ENCODE measurements at regions not wholly inside any gene's neighbourhood (a gene's known extent, or its start where the extent isn't known, plus 50 kb on each side); places are given as distances from the start of the nearest gene placed in this dataset.

DNA sequence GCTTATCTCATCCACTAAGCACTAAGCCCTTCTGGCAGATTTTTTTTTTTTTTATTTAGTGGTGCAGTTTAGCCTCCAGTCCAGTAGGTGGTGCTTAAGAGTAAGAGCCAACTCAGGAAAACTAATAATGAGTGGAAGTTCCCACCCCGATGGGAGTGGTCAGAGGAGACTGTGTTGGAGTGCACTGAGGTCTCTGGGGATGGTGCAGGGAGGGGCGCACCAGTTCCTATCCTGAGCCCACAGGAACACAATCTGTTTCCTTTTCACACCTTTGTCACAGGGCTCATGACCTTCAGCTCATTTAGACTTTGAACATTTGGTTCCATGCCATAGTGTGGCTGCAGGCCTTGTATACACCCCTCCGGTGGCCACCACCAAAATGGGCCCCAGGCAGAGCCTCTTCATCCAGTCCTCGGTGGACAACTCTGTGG, 367.4 kb downstream of the SPRY2 start:
- intact Hi-C loops (cut with micrococcal nuclease) = no loop called here
- TF ChIP-seq, protein P1, sequence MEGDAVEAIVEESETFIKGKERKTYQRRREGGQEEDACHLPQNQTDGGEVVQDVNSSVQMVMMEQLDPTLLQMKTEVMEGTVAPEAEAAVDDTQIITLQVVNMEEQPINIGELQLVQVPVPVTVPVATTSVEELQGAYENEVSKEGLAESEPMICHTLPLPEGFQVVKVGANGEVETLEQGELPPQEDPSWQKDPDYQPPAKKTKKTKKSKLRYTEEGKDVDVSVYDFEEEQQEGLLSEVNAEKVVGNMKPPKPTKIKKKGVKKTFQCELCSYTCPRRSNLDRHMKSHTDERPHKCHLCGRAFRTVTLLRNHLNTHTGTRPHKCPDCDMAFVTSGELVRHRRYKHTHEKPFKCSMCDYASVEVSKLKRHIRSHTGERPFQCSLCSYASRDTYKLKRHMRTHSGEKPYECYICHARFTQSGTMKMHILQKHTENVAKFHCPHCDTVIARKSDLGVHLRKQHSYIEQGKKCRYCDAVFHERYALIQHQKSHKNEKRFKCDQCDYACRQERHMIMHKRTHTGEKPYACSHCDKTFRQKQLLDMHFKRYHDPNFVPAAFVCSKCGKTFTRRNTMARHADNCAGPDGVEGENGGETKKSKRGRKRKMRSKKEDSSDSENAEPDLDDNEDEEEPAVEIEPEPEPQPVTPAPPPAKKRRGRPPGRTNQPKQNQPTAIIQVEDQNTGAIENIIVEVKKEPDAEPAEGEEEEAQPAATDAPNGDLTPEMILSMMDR (IDR thresholded peaks at IDR 0.05 in 2 of 3, conservative IDR thresholded peaks at IDR 0.05 in 1 of 3; ENCODE audit: borderline replicate concordance in 1 of 3, insufficient read depth in 1 of 3, low read depth in 2 of 3, low read length in 2 of 3) = peak in 2 of 3 experiments; percentile 51 to 57; a peak in 4 of 6 replicates
- TF ChIP-seq RAD21 (IDR thresholded peaks at IDR 0.05; ENCODE audit: low read depth) = peak; percentile 12; the same call in 1 of the 2 replicates
- TF ChIP-seq, protein P2, sequence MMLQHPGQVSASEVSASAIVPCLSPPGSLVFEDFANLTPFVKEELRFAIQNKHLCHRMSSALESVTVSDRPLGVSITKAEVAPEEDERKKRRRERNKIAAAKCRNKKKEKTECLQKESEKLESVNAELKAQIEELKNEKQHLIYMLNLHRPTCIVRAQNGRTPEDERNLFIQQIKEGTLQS (IDR thresholded peaks at IDR 0.05) = no peak
- H3K27ac ChIP-seq (ENCODE audit: low read depth, low read length) = no peak overlapping the region
- H3K4me3 ChIP-seq (replicated peaks in 1 of 2; ENCODE audit: low read depth in 1 of 2, low read length in 2 of 2) = no peak overlapping the region
- POLR2A ChIA-PET = no interaction called here
- ATAC-seq (peak; percentile 78), DNase-seq (ENCODE audit: low read depth, low spot score) (no peak)
- H2AFZ ChIP-seq (ENCODE audit: low read depth, low read length, poor library complexity, severe bottlenecking) = no peak overlapping the region
- no peaks in the 10 kb centered on the region for H4K20me1 ChIP-seq (ENCODE audit: insufficient read depth)
- peaks cover 0 to 3% of the 10 kb centered on the region in 2 experiments; a peak in 1 of 4 replicates for H3K9me3 ChIP-seq (ENCODE audit: control insufficient read depth in 1 of 2, insufficient read depth in 1 of 2, low read depth in 1 of 2, low read length in 2 of 2)
- CTCF ChIA-PET = no interaction called here
- RAD21 ChIA-PET (ENCODE audit: low non-redundant PET in 1 of 2, low total read pairs in 2 of 2, uncharacterized antibody in 2 of 2, unreplicated experiment in 2 of 2) = no interaction called here
- H3K27me3 ChIP-seq (ENCODE audit: insufficient read depth, low read length) = no peaks in the 10 kb centered on the region
- no peak overlapping the region for H3K4me2 ChIP-seq (ENCODE audit: low read length)
- no peak overlapping the region for H3K9ac ChIP-seq (ENCODE audit: low read length)
- H3K9me2 ChIP-seq (ENCODE audit: insufficient read depth) = no peaks in the 10 kb centered on the region
- H3K4me1 ChIP-seq (ENCODE audit: control insufficient read depth in 1 of 2, insufficient read depth in 2 of 2, low read length in 2 of 2) = no peaks in the 10 kb centered on the region
- no peaks in the 10 kb centered on the region for H3K36me3 ChIP-seq (ENCODE audit: control insufficient read depth in 1 of 2, insufficient read depth in 2 of 2, low read length in 2 of 2)
- H3K79me2 ChIP-seq (ENCODE audit: insufficient read depth, low read length) = no peaks in the 10 kb centered on the region
- BruUV-seq (replicated peaks) = no TSS peak

DNA sequence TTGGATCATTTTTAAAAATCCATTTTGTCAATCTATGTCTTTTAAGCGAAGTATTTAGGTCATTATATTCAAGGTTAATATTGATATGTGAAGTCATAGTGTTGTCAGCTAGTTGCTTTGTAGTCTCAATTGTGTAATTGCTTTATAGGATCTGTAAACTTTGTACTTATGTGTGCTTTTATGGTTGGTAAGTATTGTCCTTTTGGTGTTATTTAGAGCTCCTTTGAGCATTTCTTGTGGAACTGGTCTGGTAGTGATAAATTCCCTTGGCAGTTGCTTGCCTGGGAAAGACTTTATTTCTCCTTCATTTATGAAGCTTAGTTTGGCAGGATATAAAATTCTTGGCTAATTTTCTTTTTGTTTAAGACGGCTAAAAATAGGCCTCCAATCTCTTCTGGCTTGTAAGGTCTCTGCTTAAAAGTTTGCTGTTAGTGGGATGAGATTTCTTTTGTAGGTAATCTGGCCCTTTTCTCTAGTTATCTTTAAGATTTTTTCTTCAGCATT, 368.8 kb downstream of the SPRY2 start:
- ChIA-PET RAD21 (ENCODE audit: low non-redundant PET in 1 of 2, low total read pairs in 2 of 2, uncharacterized antibody in 2 of 2, unreplicated experiment in 2 of 2) (no interaction called here), CTCF (no interaction called here), POLR2A (no interaction called here)
- no peak overlapping the region for H3K4me3 ChIP-seq (replicated peaks in 1 of 2; ENCODE audit: low read depth in 1 of 2, low read length in 2 of 2)
- no peaks in the 10 kb centered on the region for H3K79me2 ChIP-seq (ENCODE audit: insufficient read depth, low read length)
- DNase-seq (ENCODE audit: low read depth, low spot score) = no peak
- ATAC-seq = no peak
- H3K4me2 ChIP-seq (ENCODE audit: low read length) = no peak overlapping the region
- no TSS peak for BruUV-seq (replicated peaks)
- no peak overlapping the region for H3K27ac ChIP-seq (ENCODE audit: low read depth, low read length)
- H2AFZ ChIP-seq (ENCODE audit: low read depth, low read length, poor library complexity, severe bottlenecking) = no peak overlapping the region
- no peaks in the 10 kb centered on the region for H3K36me3 ChIP-seq (ENCODE audit: control insufficient read depth in 1 of 2, insufficient read depth in 2 of 2, low read length in 2 of 2)
- H4K20me1 ChIP-seq (ENCODE audit: insufficient read depth) = no peaks in the 10 kb centered on the region
- intact Hi-C loops (cut with micrococcal nuclease) = no loop called here
- H3K27me3 ChIP-seq (ENCODE audit: insufficient read depth, low read length) = no peaks in the 10 kb centered on the region
- H3K9ac ChIP-seq (ENCODE audit: low read length) = no peak overlapping the region
- H3K9me3 ChIP-seq (ENCODE audit: control insufficient read depth in 1 of 2, insufficient read depth in 1 of 2, low read depth in 1 of 2, low read length in 2 of 2) = peaks cover 0 to 3% of the 10 kb centered on the region in 2 experiments; a peak in 1 of 4 replicates
- H3K4me1 ChIP-seq (ENCODE audit: control insufficient read depth in 1 of 2, insufficient read depth in 2 of 2, low read length in 2 of 2) = no peaks in the 10 kb centered on the region
- H3K9me2 ChIP-seq (ENCODE audit: insufficient read depth) = no peaks in the 10 kb centered on the region
- TF ChIP-seq, protein P1 (IDR thresholded peaks at IDR 0.05 in 2 of 3, conservative IDR thresholded peaks at IDR 0.05 in 1 of 3; ENCODE audit: borderline replicate concordance in 1 of 3, insufficient read depth in 1 of 3, low read depth in 2 of 3, low read length in 2 of 3) = no peak
- TF ChIP-seq ZNF274 (IDR thresholded peaks at IDR 0.05; ENCODE audit: low read depth, low read length) (no peak), EZH2phosphoT487 (IDR thresholded peaks at IDR 0.05; ENCODE audit: borderline replicate concordance) (no peak), POLR2AphosphoS5 (IDR thresholded peaks at IDR 0.05; ENCODE audit: low read depth, low read length) (no peak)
- TF ChIP-seq, protein P3, sequence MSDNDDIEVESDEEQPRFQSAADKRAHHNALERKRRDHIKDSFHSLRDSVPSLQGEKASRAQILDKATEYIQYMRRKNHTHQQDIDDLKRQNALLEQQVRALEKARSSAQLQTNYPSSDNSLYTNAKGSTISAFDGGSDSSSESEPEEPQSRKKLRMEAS (IDR thresholded peaks at IDR 0.05) = no peak
- TF ChIP-seq, protein P2 (IDR thresholded peaks at IDR 0.05) = no peak
- TF ChIP-seq, protein P4, sequence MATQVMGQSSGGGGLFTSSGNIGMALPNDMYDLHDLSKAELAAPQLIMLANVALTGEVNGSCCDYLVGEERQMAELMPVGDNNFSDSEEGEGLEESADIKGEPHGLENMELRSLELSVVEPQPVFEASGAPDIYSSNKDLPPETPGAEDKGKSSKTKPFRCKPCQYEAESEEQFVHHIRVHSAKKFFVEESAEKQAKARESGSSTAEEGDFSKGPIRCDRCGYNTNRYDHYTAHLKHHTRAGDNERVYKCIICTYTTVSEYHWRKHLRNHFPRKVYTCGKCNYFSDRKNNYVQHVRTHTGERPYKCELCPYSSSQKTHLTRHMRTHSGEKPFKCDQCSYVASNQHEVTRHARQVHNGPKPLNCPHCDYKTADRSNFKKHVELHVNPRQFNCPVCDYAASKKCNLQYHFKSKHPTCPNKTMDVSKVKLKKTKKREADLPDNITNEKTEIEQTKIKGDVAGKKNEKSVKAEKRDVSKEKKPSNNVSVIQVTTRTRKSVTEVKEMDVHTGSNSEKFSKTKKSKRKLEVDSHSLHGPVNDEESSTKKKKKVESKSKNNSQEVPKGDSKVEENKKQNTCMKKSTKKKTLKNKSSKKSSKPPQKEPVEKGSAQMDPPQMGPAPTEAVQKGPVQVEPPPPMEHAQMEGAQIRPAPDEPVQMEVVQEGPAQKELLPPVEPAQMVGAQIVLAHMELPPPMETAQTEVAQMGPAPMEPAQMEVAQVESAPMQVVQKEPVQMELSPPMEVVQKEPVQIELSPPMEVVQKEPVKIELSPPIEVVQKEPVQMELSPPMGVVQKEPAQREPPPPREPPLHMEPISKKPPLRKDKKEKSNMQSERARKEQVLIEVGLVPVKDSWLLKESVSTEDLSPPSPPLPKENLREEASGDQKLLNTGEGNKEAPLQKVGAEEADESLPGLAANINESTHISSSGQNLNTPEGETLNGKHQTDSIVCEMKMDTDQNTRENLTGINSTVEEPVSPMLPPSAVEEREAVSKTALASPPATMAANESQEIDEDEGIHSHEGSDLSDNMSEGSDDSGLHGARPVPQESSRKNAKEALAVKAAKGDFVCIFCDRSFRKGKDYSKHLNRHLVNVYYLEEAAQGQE (IDR thresholded peaks at IDR 0.05; ENCODE audit: low read depth) = no peak
